ENCODE measurements at regions not wholly inside any gene's neighbourhood (a gene's known extent, or its start where the extent isn't known, plus 50 kb on each side); places are given as distances from the start of the nearest gene placed in this dataset.

GRCh38 chr12:93157279-93157678 lies 220.4 kb upstream of the NUDT4 start:
- FAIRE-seq: no peak

GRCh38 chr12:93158065-93158843 lies 219.5 kb upstream of the NUDT4 start:
- no peak for FAIRE-seq

- no peak for FAIRE-seq
Measured at GRCh38 chr12:93163260-93164036, 214.3 kb upstream of the NUDT4 start.

- no peak for FAIRE-seq
Measured at GRCh38 chr12:93164103-93164880, 213.4 kb upstream of the NUDT4 start.

GRCh38 chr12:93165384-93165932 lies 212.3 kb upstream of the NUDT4 start:
- FAIRE-seq: no peak

GRCh38 chr12:93166541-93167307 lies 211.0 kb upstream of the NUDT4 start:
- FAIRE-seq: no peak

GRCh38 chr12:93167331-93167730 lies 210.4 kb upstream of the NUDT4 start:
- no peak for FAIRE-seq

- FAIRE-seq: no peak
Measured at GRCh38 chr12:93167841-93168492, 209.8 kb upstream of the NUDT4 start.

- no peak for FAIRE-seq
Measured at GRCh38 chr12:93168751-93169150, 209.0 kb upstream of the NUDT4 start.

GRCh38 chr12:93169536-93169935 lies 208.2 kb upstream of the NUDT4 start:
- FAIRE-seq: no peak

- FAIRE-seq: no peak
Measured at GRCh38 chr12:93170928-93171327, 206.8 kb upstream of the NUDT4 start.

GRCh38 chr12:93173178-93173957 lies 204.4 kb upstream of the NUDT4 start:
- no peak for FAIRE-seq

GRCh38 chr12:93174048-93174447 lies 203.7 kb upstream of the NUDT4 start:
- FAIRE-seq: no peak

GRCh38 chr12:93174473-93174872 lies 203.3 kb upstream of the NUDT4 start:
- no peak for FAIRE-seq

- no peak for FAIRE-seq
Measured at GRCh38 chr12:93176165-93176564, 201.6 kb upstream of the NUDT4 start.

- no peak for FAIRE-seq
Measured at GRCh38 chr12:93176610-93177126, 201.1 kb upstream of the NUDT4 start.

- FAIRE-seq: no peak
Measured at GRCh38 chr12:93177208-93178153, 200.2 kb upstream of the NUDT4 start.

- no peak for FAIRE-seq
Measured at GRCh38 chr12:93178154-93178878, 199.4 kb upstream of the NUDT4 start.

- no peak for FAIRE-seq
Measured at GRCh38 chr12:93179792-93180191, 197.9 kb upstream of the NUDT4 start.

All from TTC549 (cell line).